HepG2 (cell line): ENCODE measurements at regions not wholly inside any gene's neighbourhood (a gene's known extent, or its start where the extent isn't known, plus 50 kb on each side); places are given as distances from the start of the nearest gene placed in this dataset.

Experiments used
- GTF3A ChIP-seq: sonication (generic); formaldehyde crosslinking; conservative IDR thresholded peaks from 2 replicates; pipeline ENCODE4 v1.4.0; 2020; ENCODE audit warnings: mild to moderate bottlenecking, missing genetic modification reagents
- ZMYM4 ChIP-seq: sonication (generic); formaldehyde crosslinking; IDR thresholded peaks from 2 replicates; pipeline ENCODE4 v1.8.1; 2023; ENCODE audit warnings: mild to moderate bottlenecking, missing genetic modification reagents
- ZNF10 ChIP-seq: sonication (generic); formaldehyde crosslinking; IDR thresholded peaks from 2 replicates; pipeline ENCODE4 v1.4.0; 2020; ENCODE audit warnings: mild to moderate bottlenecking, low read depth, missing genetic modification reagents, borderline replicate concordance
- ZNF234 ChIP-seq: sonication (generic); formaldehyde crosslinking; conservative IDR thresholded peaks from 2 replicates; pipeline ENCODE4 v1.5.1; 2020; ENCODE audit warnings: mild to moderate bottlenecking, missing genetic modification reagents
- ZNF431 ChIP-seq: sonication (generic); formaldehyde crosslinking; IDR thresholded peaks from 2 replicates; pipeline ENCODE4 v1.9.0; 2022; ENCODE audit warnings: missing genetic modification reagents, low read depth, mild to moderate bottlenecking, borderline replicate concordance
- TF ChIP-seq, protein P1 (sequence below): sonication (generic); formaldehyde crosslinking; IDR thresholded peaks from 2 replicates; pipeline ENCODE4 v1.4.0; 2020; ENCODE audit warnings: missing genetic modification reagents, borderline replicate concordance
- TF ChIP-seq, protein P2 (sequence below): sonication (generic); formaldehyde crosslinking; IDR thresholded peaks from 2 replicates; pipeline ENCODE4; 2020; ENCODE audit warnings: missing genetic modification reagents, mild to moderate bottlenecking, borderline replicate concordance

DNA sequence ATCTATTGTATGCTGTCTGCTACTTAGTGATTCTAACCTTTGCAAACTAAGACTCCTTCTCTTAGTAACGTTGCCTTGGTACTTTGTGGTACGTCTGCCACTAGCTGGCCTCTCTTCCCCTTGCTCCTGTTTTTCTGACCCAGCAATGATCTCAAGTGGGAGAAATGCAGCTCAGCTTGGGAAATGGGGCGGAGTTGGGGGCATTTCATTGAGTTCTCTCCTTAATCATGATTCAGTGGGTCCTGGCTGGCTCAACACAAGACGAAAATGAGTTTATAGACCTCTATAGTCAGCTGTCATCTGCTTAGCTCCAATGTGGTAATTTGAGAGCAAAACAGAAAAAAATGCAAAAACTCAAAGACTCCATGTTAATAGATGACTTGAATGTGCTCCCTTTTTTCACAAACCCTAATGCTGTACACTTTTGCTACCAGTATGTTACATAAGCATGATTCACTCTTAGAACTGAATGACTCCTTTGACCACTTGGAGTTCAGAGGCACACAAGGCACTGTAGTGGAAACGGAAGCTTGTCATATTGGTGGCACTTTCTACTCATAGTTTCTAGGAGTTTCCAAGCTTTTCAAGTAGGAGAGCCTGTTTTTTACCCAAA, 55.3 kb upstream of the SOX4 start (continued):
- TF ChIP-seq, protein P1, sequence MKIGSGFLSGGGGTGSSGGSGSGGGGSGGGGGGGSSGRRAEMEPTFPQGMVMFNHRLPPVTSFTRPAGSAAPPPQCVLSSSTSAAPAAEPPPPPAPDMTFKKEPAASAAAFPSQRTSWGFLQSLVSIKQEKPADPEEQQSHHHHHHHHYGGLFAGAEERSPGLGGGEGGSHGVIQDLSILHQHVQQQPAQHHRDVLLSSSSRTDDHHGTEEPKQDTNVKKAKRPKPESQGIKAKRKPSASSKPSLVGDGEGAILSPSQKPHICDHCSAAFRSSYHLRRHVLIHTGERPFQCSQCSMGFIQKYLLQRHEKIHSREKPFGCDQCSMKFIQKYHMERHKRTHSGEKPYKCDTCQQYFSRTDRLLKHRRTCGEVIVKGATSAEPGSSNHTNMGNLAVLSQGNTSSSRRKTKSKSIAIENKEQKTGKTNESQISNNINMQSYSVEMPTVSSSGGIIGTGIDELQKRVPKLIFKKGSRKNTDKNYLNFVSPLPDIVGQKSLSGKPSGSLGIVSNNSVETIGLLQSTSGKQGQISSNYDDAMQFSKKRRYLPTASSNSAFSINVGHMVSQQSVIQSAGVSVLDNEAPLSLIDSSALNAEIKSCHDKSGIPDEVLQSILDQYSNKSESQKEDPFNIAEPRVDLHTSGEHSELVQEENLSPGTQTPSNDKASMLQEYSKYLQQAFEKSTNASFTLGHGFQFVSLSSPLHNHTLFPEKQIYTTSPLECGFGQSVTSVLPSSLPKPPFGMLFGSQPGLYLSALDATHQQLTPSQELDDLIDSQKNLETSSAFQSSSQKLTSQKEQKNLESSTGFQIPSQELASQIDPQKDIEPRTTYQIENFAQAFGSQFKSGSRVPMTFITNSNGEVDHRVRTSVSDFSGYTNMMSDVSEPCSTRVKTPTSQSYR (CRISPR knock-in tag), result no peak
- TF ChIP-seq ZNF234 (no peak), ZNF431 (CRISPR knock-in tag) (no peak), ZMYM4 (CRISPR knock-in tag) (no peak), ZNF10 (CRISPR knock-in tag) (no peak), GTF3A (CRISPR knock-in tag) (no peak)
- TF ChIP-seq, protein P2, sequence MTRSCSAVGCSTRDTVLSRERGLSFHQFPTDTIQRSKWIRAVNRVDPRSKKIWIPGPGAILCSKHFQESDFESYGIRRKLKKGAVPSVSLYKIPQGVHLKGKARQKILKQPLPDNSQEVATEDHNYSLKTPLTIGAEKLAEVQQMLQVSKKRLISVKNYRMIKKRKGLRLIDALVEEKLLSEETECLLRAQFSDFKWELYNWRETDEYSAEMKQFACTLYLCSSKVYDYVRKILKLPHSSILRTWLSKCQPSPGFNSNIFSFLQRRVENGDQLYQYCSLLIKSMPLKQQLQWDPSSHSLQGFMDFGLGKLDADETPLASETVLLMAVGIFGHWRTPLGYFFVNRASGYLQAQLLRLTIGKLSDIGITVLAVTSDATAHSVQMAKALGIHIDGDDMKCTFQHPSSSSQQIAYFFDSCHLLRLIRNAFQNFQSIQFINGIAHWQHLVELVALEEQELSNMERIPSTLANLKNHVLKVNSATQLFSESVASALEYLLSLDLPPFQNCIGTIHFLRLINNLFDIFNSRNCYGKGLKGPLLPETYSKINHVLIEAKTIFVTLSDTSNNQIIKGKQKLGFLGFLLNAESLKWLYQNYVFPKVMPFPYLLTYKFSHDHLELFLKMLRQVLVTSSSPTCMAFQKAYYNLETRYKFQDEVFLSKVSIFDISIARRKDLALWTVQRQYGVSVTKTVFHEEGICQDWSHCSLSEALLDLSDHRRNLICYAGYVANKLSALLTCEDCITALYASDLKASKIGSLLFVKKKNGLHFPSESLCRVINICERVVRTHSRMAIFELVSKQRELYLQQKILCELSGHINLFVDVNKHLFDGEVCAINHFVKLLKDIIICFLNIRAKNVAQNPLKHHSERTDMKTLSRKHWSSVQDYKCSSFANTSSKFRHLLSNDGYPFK (CRISPR knock-in tag), result no peak
